Fibroblast of lung (primary cell): ENCODE measurements at regions not wholly inside any gene's neighbourhood (a gene's known extent, or its start where the extent isn't known, plus 50 kb on each side); places are given as distances from the start of the nearest gene placed in this dataset.

ENCODE experiments used
- DNase-seq, 2 donors: peaks; one replicate each; pipeline versions ENCODE4 v3.0.0 to v3.0.0-alpha.2; 2010; ENCODE audit warnings: low read depth in 2 of 2
- H2AFZ ChIP-seq: 2 replicates; pipeline ENCODE4 v1.5.1; 2012; ENCODE audit warnings: low read length, control low read depth, inconsistent platforms
- H3K27ac ChIP-seq: 2 replicates; pipeline ENCODE4 v1.5.1; 2011; ENCODE audit warnings: low read length, control low read depth; ENCODE audit not compliant: insufficient read depth
- H3K27me3 ChIP-seq: 2 replicates; pipeline ENCODE4 v1.5.1; 2011; ENCODE audit warnings: mild to moderate bottlenecking, low read length; ENCODE audit not compliant: control insufficient read depth, insufficient read depth
- H3K36me3 ChIP-seq: 2 replicates; pipeline ENCODE4 v1.5.1; 2011; ENCODE audit warnings: low read length; ENCODE audit not compliant: control insufficient read depth, insufficient read depth
- H3K4me1 ChIP-seq: 2 replicates; pipeline ENCODE4 v1.5.1; 2011; ENCODE audit warnings: low read length; ENCODE audit not compliant: control insufficient read depth, insufficient read depth; ENCODE audit errors: extremely low read depth
- H3K4me2 ChIP-seq: 2 replicates; pipeline ENCODE4 v1.5.1; 2011; ENCODE audit warnings: low read length, control low read depth; ENCODE audit not compliant: insufficient read depth; ENCODE audit errors: extremely low read depth
- H3K4me3 ChIP-seq, 4 experiments: fragments of 200-600 bp in 1 of 4; sonication (generic) in 1 of 4; replicated peaks in 1 of 4; 2 replicates each; pipeline ENCODE4 v1.5.1; 2011 to 2016; ENCODE audit warnings: low read length in 4 of 4, low read depth in 3 of 4, mild to moderate bottlenecking in 3 of 4, control low read depth in 2 of 4, inconsistent platforms in 1 of 4, mixed read lengths in 1 of 4; ENCODE audit not compliant: insufficient read depth in 1 of 4; ENCODE audit errors: control extremely low read depth in 1 of 4
- H3K79me2 ChIP-seq: 2 replicates; pipeline ENCODE4 v1.5.1; 2012; ENCODE audit warnings: mild to moderate bottlenecking, low read length, inconsistent platforms; ENCODE audit not compliant: control insufficient read depth, insufficient read depth
- H3K9ac ChIP-seq: 2 replicates; pipeline ENCODE4 v1.5.1; 2011; ENCODE audit warnings: mild to moderate bottlenecking, low read length, control low read depth; ENCODE audit not compliant: insufficient read depth
- H3K9me3 ChIP-seq: 2 replicates; pipeline ENCODE4 v1.5.1; 2012; ENCODE audit warnings: low read depth, low read length; ENCODE audit not compliant: control insufficient read depth, insufficient read depth
- H4K20me1 ChIP-seq: 2 replicates; pipeline ENCODE4 v1.5.1; 2011; ENCODE audit warnings: low read length; ENCODE audit not compliant: control insufficient read depth, insufficient read depth; ENCODE audit errors: extremely low read depth
- EZH2 ChIP-seq: IDR thresholded peaks from 2 replicates; pipeline ENCODE4 v1.5.1; 2012; ENCODE audit warnings: low read length, control low read depth, mild to moderate bottlenecking; ENCODE audit errors: missing control alignments
- TF ChIP-seq, protein P1 (sequence below), 2 donors: IDR thresholded peaks in 1 of 2; conservative IDR thresholded peaks in 1 of 2; 1 replicate in 1 of 2; 2 replicates in 1 of 2; pipeline ENCODE4 v1.5.1; 2011 to 2012; ENCODE audit warnings: low read length in 2 of 2, control low read depth in 1 of 2, inconsistent platforms in 1 of 2, low read depth in 1 of 2, mild to moderate bottlenecking in 1 of 2

DNA sequence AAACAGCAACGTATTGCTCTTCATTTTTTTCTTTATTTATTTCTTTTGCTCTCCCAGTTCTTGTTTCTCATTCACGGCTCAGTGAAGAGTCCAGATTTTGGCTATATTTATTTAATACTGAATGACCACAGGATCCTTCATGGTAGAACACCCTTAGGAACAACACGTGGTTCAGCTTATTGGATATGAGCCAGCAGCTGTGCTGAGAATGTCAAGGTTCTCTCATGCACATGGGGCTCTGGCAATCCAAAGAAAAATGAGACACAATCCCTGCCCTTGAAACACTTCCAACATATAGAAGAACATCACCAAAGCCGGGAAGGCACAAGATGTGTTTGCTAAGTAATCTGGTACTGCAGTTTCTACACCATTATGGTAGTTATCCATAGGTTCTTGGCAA is 852.9 kb downstream of the SORCS1 start:
- DNase-seq = no peak
- no peaks in the 10 kb centered on the region for H3K79me2 ChIP-seq

DNA sequence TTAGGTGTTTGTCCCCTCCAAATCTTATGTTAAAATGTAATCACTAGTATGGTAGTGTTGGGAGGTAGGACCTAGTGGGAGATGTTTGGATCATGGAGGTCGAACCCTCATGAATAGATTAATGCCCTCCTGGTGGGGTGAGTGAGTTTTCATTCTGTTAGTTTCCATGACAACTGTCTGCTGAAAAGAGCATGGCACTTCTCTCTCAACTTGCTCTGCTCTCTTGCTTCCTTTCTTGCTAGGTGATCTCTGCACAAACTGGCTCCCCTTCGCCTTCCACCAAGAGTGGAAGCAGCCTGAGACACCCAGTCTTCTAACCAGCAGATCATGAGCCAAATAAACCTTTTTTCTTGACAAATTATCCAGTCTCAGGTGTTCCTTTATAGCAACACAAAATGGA is 853.9 kb downstream of the SORCS1 start:
- Histone ChIP-seq H3K4me1 (no peaks in the 10 kb centered on the region), H4K20me1 (no peaks in the 10 kb centered on the region), H3K79me2 (no peaks in the 10 kb centered on the region), H2AFZ (no peak overlapping the region), H3K4me2 (no peak overlapping the region), H3K9me3 (no peaks in the 10 kb centered on the region), H3K27ac (no peak overlapping the region), H3K27me3 (no peaks in the 10 kb centered on the region), H3K4me3 (no peak overlapping the region), H3K36me3 (no peaks in the 10 kb centered on the region), H3K9ac (no peak overlapping the region)
- no peak for DNase-seq
- TF ChIP-seq, protein P1, sequence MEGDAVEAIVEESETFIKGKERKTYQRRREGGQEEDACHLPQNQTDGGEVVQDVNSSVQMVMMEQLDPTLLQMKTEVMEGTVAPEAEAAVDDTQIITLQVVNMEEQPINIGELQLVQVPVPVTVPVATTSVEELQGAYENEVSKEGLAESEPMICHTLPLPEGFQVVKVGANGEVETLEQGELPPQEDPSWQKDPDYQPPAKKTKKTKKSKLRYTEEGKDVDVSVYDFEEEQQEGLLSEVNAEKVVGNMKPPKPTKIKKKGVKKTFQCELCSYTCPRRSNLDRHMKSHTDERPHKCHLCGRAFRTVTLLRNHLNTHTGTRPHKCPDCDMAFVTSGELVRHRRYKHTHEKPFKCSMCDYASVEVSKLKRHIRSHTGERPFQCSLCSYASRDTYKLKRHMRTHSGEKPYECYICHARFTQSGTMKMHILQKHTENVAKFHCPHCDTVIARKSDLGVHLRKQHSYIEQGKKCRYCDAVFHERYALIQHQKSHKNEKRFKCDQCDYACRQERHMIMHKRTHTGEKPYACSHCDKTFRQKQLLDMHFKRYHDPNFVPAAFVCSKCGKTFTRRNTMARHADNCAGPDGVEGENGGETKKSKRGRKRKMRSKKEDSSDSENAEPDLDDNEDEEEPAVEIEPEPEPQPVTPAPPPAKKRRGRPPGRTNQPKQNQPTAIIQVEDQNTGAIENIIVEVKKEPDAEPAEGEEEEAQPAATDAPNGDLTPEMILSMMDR (conservative IDR thresholded peaks at IDR 0.05 in 1 of 2, IDR thresholded peaks at IDR 0.05 in 1 of 2; ENCODE audit: low read depth in 1 of 2, low read length in 2 of 2) = no peak
- no peak for TF ChIP-seq EZH2

More for the DNA sequence above, 852.9 kb downstream of the SORCS1 start:
- Histone ChIP-seq H3K27ac (no peak overlapping the region), H3K4me3 (no peak overlapping the region), H3K9ac (no peak overlapping the region), H2AFZ (no peak overlapping the region), H3K27me3 (no peaks in the 10 kb centered on the region), H3K4me1 (no peaks in the 10 kb centered on the region), H3K4me2 (no peak overlapping the region), H3K9me3 (no peaks in the 10 kb centered on the region), H3K36me3 (no peaks in the 10 kb centered on the region), H4K20me1 (no peaks in the 10 kb centered on the region)
- TF ChIP-seq, protein P1 (conservative IDR thresholded peaks at IDR 0.05 in 1 of 2, IDR thresholded peaks at IDR 0.05 in 1 of 2; ENCODE audit: low read depth in 1 of 2, low read length in 2 of 2) = no peak
- no peak for TF ChIP-seq EZH2

DNA sequence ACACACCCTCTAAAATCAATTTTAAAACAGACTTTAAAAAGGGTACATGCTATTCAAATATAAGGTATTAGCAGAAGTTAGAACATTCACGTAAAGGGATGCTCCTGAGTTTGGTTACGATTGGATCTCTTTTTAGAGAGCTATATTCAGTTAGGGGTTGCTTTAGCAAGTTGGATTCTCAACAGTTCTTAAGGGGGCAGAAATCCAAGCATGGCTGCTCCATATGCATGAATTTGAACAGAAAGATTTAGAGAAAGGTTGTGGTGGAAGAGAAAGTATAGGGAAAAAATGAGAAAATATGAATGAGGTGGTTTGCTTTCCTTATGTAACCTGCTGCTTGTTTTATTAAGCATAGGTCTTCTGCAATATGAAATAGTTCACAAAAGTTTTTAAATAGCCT is 855.1 kb downstream of the SORCS1 start:
- no peaks in the 10 kb centered on the region for H3K4me1 ChIP-seq
- DNase-seq = no peak
- no peak overlapping the region for H2AFZ ChIP-seq
- H4K20me1 ChIP-seq = no peaks in the 10 kb centered on the region
- H3K9ac ChIP-seq = no peak overlapping the region
- no peaks in the 10 kb centered on the region for H3K9me3 ChIP-seq
- no peak overlapping the region for H3K4me2 ChIP-seq
- H3K27ac ChIP-seq = no peak overlapping the region
- H3K36me3 ChIP-seq = no peaks in the 10 kb centered on the region
- no peaks in the 10 kb centered on the region for H3K79me2 ChIP-seq
- no peaks in the 10 kb centered on the region for H3K27me3 ChIP-seq
- TF ChIP-seq, protein P1 (conservative IDR thresholded peaks at IDR 0.05 in 1 of 2, IDR thresholded peaks at IDR 0.05 in 1 of 2; ENCODE audit: low read depth in 1 of 2, low read length in 2 of 2) = no peak
- TF ChIP-seq EZH2 = no peak
- H3K4me3 ChIP-seq = no peak overlapping the region
